Neural progenitor cell (in vitro differentiated cells): ENCODE measurements at regions not wholly inside any gene's neighbourhood (a gene's known extent, or its start where the extent isn't known, plus 50 kb on each side); places are given as distances from the start of the nearest gene placed in this dataset.

Experiments used
- EZH2 ChIP-seq: fragments of 200-600 bp; sonication (generic); IDR thresholded peaks from 2 replicates; pipeline ENCODE4 v1.6.1; 2017; ENCODE audit warnings: antibody characterized with exemption, mild to moderate bottlenecking, moderate library complexity
- EZH2phosphoT487 ChIP-seq: fragments of 200-600 bp; sonication (generic); IDR thresholded peaks from 2 replicates; pipeline ENCODE4 v1.6.1; 2017; ENCODE audit warnings: antibody characterized with exemption
- TF ChIP-seq, protein P1 (sequence below): fragments of 200-600 bp; sonication (generic); IDR thresholded peaks from 2 replicates; pipeline ENCODE4 v1.5.1; 2017; ENCODE audit warnings: antibody characterized with exemption, mild to moderate bottlenecking

DNA sequence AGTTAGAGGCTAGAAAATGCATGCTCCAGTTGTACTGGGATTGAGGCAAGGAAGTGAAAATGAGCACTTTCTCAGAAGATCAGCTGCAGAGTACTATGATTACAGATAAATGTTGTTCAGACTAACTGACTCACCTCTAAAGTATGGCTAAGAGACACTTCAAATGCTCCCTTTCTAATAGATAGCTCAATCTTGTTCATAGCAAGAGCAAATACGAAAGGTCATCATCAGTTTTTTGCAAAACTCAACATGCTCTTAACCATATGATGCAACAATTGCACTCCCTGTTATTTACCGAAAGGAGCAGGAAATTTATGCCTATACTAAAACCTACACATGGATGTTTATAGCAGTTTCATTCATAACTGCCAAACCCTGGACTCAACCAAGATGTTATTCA is 838.4 kb upstream of the INTU start:
- TF ChIP-seq, protein P1, sequence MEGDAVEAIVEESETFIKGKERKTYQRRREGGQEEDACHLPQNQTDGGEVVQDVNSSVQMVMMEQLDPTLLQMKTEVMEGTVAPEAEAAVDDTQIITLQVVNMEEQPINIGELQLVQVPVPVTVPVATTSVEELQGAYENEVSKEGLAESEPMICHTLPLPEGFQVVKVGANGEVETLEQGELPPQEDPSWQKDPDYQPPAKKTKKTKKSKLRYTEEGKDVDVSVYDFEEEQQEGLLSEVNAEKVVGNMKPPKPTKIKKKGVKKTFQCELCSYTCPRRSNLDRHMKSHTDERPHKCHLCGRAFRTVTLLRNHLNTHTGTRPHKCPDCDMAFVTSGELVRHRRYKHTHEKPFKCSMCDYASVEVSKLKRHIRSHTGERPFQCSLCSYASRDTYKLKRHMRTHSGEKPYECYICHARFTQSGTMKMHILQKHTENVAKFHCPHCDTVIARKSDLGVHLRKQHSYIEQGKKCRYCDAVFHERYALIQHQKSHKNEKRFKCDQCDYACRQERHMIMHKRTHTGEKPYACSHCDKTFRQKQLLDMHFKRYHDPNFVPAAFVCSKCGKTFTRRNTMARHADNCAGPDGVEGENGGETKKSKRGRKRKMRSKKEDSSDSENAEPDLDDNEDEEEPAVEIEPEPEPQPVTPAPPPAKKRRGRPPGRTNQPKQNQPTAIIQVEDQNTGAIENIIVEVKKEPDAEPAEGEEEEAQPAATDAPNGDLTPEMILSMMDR = no peak
- TF ChIP-seq EZH2 (no peak), EZH2phosphoT487 (no peak)
